ENCODE measurements at regions not wholly inside any gene's neighbourhood (a gene's known extent, or its start where the extent isn't known, plus 50 kb on each side); places are given as distances from the start of the nearest gene placed in this dataset.

GRCh38 chr3:68256635-68257223 is 602.3 kb upstream of the SUCLG2 start:
- CTCF ChIA-PET, result interaction anchor here (1.0 to 1.5 kb wide), 2 partner anchors 1143 to 1146 kb away, joined by 3 to 4 read pairs; no protein-coding TSS in a partner anchor

DNA sequence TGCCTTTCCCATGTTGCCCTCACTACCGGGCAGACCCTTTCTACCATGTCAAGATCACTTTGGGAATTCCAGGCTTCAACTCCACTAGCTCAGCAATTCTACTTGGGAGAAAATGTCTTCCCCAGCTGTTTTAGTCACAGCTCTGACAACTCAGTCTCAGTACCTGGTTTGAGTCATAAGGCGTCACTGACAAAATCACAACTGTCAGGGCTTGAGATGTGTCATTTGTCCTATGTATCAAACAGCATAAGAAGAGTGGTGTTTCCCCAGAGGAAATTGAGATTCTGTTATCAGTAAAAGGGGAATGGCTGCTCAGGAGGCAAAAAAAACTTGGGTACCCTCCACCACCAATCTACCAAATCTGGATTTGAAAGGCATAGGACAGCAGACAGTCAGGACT is 594.9 kb upstream of the SUCLG2 start:
- Histone ChIP-seq H3K9ac (no peak overlapping the region), H3K79me2 (ENCODE audit: insufficient read depth) (no peaks in the 10 kb centered on the region), H3K9me3 (no peaks in the 10 kb centered on the region; the same call in 1 of the 2 replicates), H3F3A (replicated peaks; ENCODE audit: insufficient read depth) (no peaks in the 10 kb centered on the region), H3K9me2 (no peaks in the 10 kb centered on the region), H2AFZ (ENCODE audit: low read depth) (no peak overlapping the region), H3K4me1 (ENCODE audit: control insufficient read depth in 1 of 2, insufficient read depth in 2 of 2, low read depth in 1 of 2, low read length in 1 of 2) (no peaks in the 10 kb centered on the region), H3K27ac (ENCODE audit: low read depth in 2 of 2, low read length in 1 of 2) (no peak overlapping the region), H3K36me3 (replicated peaks in 1 of 2; ENCODE audit: control insufficient read depth in 1 of 2, insufficient read depth in 2 of 2, low read length in 1 of 2) (no peaks in the 10 kb centered on the region), H4K20me1 (ENCODE audit: insufficient read depth) (no peaks in the 10 kb centered on the region), H3K4me2 (no peak overlapping the region), H3K27me3 (ENCODE audit: insufficient read depth) (no peaks in the 10 kb centered on the region), H3K4me3 (ENCODE audit: low read depth in 2 of 2, low read length in 1 of 2) (no peak overlapping the region)
- ChIA-PET POLR2A (no interaction called here), CTCF (interaction anchor here (0.8 kb wide), 1 partner anchor 1311 kb away, joined by 3 read pairs; no protein-coding TSS in a partner anchor)
- WGBS (ENCODE audit: low lambda C conversion rate), result 21% methylated on average over 2 of the region's 2 CpGs
- TF ChIP-seq CHD2 (IDR thresholded peaks at IDR 0.05; ENCODE audit: low read length, partially characterized antibody) (no peak), RFX5 (IDR thresholded peaks at IDR 0.05; ENCODE audit: low read length) (no peak), POLR2AphosphoS5 (IDR thresholded peaks at IDR 0.05; ENCODE audit: low read depth, low read length) (no peak), JUND (IDR thresholded peaks at IDR 0.05) (no peak), USF1 (IDR thresholded peaks at IDR 0.05; ENCODE audit: borderline replicate concordance, low read depth) (no peak), SIN3A (IDR thresholded peaks at IDR 0.05; ENCODE audit: borderline replicate concordance, low read depth, low read length) (no peak), FOXJ3 (CRISPR knock-in tag; IDR thresholded peaks at IDR 0.05) (no peak), YY1 (IDR thresholded peaks at IDR 0.05; ENCODE audit: low read depth) (no peak), MXI1 (IDR thresholded peaks at IDR 0.05; ENCODE audit: low read depth, low read length) (no peak), RXRA (IDR thresholded peaks at IDR 0.05; ENCODE audit: borderline replicate concordance, low read depth) (no peak), FOXM1 (IDR thresholded peaks at IDR 0.05; ENCODE audit: low read depth) (no peak), SMC3 (IDR thresholded peaks at IDR 0.05; ENCODE audit: low read depth, low read length) (no peak), GATA2 (CRISPR knock-in tag; IDR thresholded peaks at IDR 0.05) (no peak), PBX3 (IDR thresholded peaks at IDR 0.05) (no peak), CTCF (IDR thresholded peaks at IDR 0.05) (no peak)
- DNase-seq, result no peak

More at GRCh38 chr3:68256635-68257223, 602.3 kb upstream of the SUCLG2 start:
- TF ChIP-seq SMC3 (IDR thresholded peaks at IDR 0.05; ENCODE audit: low read depth, low read length) (peak; percentile 25; the same call in 1 of the 2 replicates), RAD21 (IDR thresholded peaks at IDR 0.05; ENCODE audit: low read length) (peak; percentile 32; the same call in 1 of the 2 replicates), NRF1 (IDR thresholded peaks at IDR 0.05; ENCODE audit: low read depth, low read length) (no peak), CHD2 (IDR thresholded peaks at IDR 0.05; ENCODE audit: low read length, partially characterized antibody) (no peak)
- TF ChIP-seq, protein P1, sequence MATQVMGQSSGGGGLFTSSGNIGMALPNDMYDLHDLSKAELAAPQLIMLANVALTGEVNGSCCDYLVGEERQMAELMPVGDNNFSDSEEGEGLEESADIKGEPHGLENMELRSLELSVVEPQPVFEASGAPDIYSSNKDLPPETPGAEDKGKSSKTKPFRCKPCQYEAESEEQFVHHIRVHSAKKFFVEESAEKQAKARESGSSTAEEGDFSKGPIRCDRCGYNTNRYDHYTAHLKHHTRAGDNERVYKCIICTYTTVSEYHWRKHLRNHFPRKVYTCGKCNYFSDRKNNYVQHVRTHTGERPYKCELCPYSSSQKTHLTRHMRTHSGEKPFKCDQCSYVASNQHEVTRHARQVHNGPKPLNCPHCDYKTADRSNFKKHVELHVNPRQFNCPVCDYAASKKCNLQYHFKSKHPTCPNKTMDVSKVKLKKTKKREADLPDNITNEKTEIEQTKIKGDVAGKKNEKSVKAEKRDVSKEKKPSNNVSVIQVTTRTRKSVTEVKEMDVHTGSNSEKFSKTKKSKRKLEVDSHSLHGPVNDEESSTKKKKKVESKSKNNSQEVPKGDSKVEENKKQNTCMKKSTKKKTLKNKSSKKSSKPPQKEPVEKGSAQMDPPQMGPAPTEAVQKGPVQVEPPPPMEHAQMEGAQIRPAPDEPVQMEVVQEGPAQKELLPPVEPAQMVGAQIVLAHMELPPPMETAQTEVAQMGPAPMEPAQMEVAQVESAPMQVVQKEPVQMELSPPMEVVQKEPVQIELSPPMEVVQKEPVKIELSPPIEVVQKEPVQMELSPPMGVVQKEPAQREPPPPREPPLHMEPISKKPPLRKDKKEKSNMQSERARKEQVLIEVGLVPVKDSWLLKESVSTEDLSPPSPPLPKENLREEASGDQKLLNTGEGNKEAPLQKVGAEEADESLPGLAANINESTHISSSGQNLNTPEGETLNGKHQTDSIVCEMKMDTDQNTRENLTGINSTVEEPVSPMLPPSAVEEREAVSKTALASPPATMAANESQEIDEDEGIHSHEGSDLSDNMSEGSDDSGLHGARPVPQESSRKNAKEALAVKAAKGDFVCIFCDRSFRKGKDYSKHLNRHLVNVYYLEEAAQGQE (IDR thresholded peaks at IDR 0.05; ENCODE audit: low read depth, low read length), result no peak
- DNase-seq, result peak; percentile 8
- H3K4me3 ChIP-seq (ENCODE audit: low read depth in 2 of 2, low read length in 1 of 2), result no peak overlapping the region
- no peak overlapping the region for H3K4me2 ChIP-seq
- H3K27ac ChIP-seq (ENCODE audit: low read depth in 2 of 2, low read length in 1 of 2), result no peak overlapping the region
- H3K9ac ChIP-seq, result no peak overlapping the region
- H3K79me2 ChIP-seq (ENCODE audit: insufficient read depth), result no peaks in the 10 kb centered on the region
- H2AFZ ChIP-seq (ENCODE audit: low read depth), result no peak overlapping the region
- no peaks in the 10 kb centered on the region for H3K4me1 ChIP-seq (ENCODE audit: control insufficient read depth in 1 of 2, insufficient read depth in 2 of 2, low read depth in 1 of 2, low read length in 1 of 2)
- no peaks in the 10 kb centered on the region for H4K20me1 ChIP-seq (ENCODE audit: insufficient read depth)
- POLR2A ChIA-PET, result interaction anchor here (0.7 kb wide), 1 partner anchor 872 kb away, joined by 3 read pairs; no protein-coding TSS in a partner anchor
- H3K27me3 ChIP-seq (ENCODE audit: insufficient read depth), result no peaks in the 10 kb centered on the region
- H3K9me2 ChIP-seq, result no peaks in the 10 kb centered on the region
- no peaks in the 10 kb centered on the region for H3K36me3 ChIP-seq (replicated peaks in 1 of 2; ENCODE audit: control insufficient read depth in 1 of 2, insufficient read depth in 2 of 2, low read length in 1 of 2)
- WGBS (ENCODE audit: low lambda C conversion rate), result 18% methylated on average over 3 of the region's 3 CpGs
- H3K9me3 ChIP-seq, result no peaks in the 10 kb centered on the region
- no peaks in the 10 kb centered on the region for H3F3A ChIP-seq (replicated peaks; ENCODE audit: insufficient read depth)
